Panc1 (cell line): ENCODE measurements at regions not wholly inside any gene's neighbourhood (a gene's known extent, or its start where the extent isn't known, plus 50 kb on each side); places are given as distances from the start of the nearest gene placed in this dataset.

Source experiments
- SIN3A ChIP-seq: IDR thresholded peaks from 2 replicates; pipeline ENCODE4 v1.6.1; 2012; ENCODE audit warnings: low read depth, mild to moderate bottlenecking, low read length, moderate library complexity, borderline replicate concordance; ENCODE audit not compliant: insufficient read depth
- TCF7L2 ChIP-seq: IDR thresholded peaks from 2 replicates; pipeline ENCODE4 v1.6.1; 2011; ENCODE audit warnings: mild to moderate bottlenecking, low read depth, low read length, inconsistent platforms
- TF ChIP-seq, protein P1 (sequence below): fragments of 450-650 bp; IDR thresholded peaks from 2 replicates; pipeline ENCODE4 v1.5.1; 2017; ENCODE audit warnings: mild to moderate bottlenecking

DNA sequence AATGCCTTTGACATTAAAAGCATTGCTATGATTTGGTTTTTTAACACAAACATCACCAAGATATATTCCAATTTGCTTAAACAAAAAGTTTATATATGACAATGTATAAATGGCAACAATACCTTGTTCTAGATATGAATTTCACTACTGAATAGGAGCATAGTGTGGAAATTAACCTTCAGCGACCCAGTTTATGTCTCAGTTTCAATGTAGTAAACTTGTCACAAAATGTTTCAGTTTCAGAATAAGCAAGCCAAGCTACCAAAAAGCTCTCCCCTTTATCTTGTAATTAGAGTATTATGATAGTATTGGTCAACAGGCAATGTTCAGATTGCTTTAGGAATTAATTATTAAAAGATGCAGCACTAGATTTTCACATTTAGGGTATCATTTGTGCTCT is 99.6 kb upstream of the PCDH15 start:
- TF ChIP-seq, protein P1, sequence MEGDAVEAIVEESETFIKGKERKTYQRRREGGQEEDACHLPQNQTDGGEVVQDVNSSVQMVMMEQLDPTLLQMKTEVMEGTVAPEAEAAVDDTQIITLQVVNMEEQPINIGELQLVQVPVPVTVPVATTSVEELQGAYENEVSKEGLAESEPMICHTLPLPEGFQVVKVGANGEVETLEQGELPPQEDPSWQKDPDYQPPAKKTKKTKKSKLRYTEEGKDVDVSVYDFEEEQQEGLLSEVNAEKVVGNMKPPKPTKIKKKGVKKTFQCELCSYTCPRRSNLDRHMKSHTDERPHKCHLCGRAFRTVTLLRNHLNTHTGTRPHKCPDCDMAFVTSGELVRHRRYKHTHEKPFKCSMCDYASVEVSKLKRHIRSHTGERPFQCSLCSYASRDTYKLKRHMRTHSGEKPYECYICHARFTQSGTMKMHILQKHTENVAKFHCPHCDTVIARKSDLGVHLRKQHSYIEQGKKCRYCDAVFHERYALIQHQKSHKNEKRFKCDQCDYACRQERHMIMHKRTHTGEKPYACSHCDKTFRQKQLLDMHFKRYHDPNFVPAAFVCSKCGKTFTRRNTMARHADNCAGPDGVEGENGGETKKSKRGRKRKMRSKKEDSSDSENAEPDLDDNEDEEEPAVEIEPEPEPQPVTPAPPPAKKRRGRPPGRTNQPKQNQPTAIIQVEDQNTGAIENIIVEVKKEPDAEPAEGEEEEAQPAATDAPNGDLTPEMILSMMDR: no peak
- TF ChIP-seq TCF7L2: no peak
- TF ChIP-seq SIN3A: no peak
